ENCODE measurements at regions not wholly inside any gene's neighbourhood (a gene's known extent, or its start where the extent isn't known, plus 50 kb on each side); places are given as distances from the start of the nearest gene placed in this dataset.

- H3K27me3 Mint-ChIP-seq (ENCODE audit: low read depth): peaks cover 15% of the 10 kb centered on the region
- H3K36me3 Mint-ChIP-seq (ENCODE audit: low read depth): no peaks in the 10 kb centered on the region
- no peak overlapping the region for H3K4me3 Mint-ChIP-seq (ENCODE audit: unreplicated experiment)
- TF ChIP-seq, protein P1, sequence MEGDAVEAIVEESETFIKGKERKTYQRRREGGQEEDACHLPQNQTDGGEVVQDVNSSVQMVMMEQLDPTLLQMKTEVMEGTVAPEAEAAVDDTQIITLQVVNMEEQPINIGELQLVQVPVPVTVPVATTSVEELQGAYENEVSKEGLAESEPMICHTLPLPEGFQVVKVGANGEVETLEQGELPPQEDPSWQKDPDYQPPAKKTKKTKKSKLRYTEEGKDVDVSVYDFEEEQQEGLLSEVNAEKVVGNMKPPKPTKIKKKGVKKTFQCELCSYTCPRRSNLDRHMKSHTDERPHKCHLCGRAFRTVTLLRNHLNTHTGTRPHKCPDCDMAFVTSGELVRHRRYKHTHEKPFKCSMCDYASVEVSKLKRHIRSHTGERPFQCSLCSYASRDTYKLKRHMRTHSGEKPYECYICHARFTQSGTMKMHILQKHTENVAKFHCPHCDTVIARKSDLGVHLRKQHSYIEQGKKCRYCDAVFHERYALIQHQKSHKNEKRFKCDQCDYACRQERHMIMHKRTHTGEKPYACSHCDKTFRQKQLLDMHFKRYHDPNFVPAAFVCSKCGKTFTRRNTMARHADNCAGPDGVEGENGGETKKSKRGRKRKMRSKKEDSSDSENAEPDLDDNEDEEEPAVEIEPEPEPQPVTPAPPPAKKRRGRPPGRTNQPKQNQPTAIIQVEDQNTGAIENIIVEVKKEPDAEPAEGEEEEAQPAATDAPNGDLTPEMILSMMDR (IDR thresholded peaks at IDR 0.05): no peak
- no peaks in the 10 kb centered on the region for H3K4me1 Mint-ChIP-seq (ENCODE audit: low read depth)
- H3K27ac Mint-ChIP-seq (ENCODE audit: unreplicated experiment): no peak overlapping the region
- DNase-seq (ENCODE audit: low spot score): no peak
- H3K9me3 Mint-ChIP-seq (ENCODE audit: low read depth): peaks cover 2% of the 10 kb centered on the region
Measured at GRCh38 chr5:163373436-163374084, 63.8 kb upstream of the CCNG1 start.

DNA sequence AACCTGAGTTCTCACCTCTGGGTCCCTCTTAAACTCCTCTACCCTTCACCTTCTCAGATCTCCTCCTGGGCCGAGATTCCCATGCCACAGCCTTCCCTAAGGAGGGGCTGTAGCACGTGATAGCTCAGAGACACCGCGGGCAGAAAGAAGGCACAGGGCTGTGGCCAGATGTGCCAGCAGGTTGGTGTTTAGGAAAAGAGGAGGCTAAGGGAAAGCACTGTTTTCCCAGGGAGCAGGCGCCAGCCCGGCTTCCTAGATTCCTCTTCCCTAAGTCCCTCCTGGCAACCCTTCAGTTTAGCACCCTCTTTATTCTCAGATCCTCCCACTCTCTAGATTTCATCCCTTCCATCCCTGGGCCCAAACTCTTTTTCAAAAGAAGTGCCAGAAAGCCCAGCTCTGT, 59.4 kb upstream of the CCNG1 start:
- TF ChIP-seq, protein P1 (IDR thresholded peaks at IDR 0.05): no peak
- Mint-ChIP-seq H3K4me1 (ENCODE audit: low read depth) (peaks cover 7% of the 10 kb centered on the region), H3K27me3 (ENCODE audit: low read depth) (peaks cover 12% of the 10 kb centered on the region), H3K36me3 (ENCODE audit: low read depth) (no peaks in the 10 kb centered on the region), H3K9me3 (ENCODE audit: low read depth) (no peaks in the 10 kb centered on the region), H3K27ac (ENCODE audit: unreplicated experiment) (no peak overlapping the region), H3K4me3 (ENCODE audit: unreplicated experiment) (no peak overlapping the region)
- DNase-seq (ENCODE audit: low spot score): no peak

DNA sequence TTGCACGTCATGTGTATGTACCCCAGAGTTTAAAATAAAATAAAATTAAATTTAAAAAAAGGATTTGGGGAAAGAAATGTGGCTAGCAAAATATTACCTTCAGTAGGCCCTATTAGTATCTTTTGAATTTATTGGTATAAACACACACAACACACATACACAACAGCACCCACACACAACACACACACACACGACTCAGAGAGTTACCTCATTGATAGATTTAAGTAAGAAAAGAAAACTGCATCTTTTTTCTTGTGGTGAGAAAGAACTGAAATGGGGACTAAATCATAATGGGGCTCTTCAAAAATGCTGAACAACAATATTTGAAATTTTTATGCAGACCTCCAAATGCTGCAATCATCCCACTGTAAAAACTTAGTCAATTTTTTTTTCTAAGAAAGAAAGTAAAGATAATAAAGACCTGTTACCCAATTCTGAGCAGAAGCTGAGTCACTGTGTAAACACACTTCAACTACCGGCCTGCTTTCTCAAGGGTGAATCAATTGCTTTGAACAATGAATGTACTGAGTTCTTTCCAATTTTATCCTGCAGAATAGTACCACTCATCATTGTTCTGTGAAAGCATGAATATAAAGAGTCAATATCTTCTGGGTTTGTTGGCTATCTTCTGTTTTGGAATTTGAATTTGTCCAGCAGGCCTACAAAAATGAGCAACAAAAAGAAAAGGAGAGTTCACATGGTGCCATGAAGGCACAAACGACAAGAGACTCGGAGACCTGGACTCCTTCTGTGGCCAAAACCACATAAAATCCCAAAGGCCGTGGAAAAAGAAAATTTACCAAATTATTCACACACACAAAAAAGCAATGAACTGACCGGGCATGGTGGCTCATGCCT, 57.9 kb upstream of the CCNG1 start:
- TF ChIP-seq, protein P1 (IDR thresholded peaks at IDR 0.05): no peak
- Mint-ChIP-seq H3K27me3 (ENCODE audit: low read depth) (peaks cover 10% of the 10 kb centered on the region), H3K4me1 (ENCODE audit: low read depth) (peaks cover 7% of the 10 kb centered on the region), H3K4me3 (ENCODE audit: unreplicated experiment) (no peak overlapping the region), H3K27ac (ENCODE audit: unreplicated experiment) (no peak overlapping the region), H3K36me3 (ENCODE audit: low read depth) (no peaks in the 10 kb centered on the region), H3K9me3 (ENCODE audit: low read depth) (no peaks in the 10 kb centered on the region)
- DNase-seq (ENCODE audit: low spot score): no peak

DNA sequence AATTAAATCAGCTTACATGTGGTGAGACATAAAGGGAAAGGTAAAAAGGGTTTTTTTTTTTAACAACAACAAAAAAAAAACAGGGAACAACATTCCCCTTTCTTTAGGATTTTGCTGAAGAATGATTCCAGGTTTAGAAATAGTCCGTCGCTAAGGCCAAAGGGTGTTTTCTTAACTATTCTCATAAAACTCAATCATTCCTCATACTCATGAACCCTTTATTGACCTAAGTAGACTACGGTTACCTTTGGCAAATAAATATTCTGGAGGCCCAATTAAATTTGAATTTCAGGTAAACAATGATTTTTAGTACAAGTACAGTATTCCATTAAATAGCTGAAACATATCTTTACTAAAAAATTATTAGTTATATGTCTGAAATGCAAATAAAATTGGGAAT, 55.6 kb upstream of the CCNG1 start:
- no peak overlapping the region for H3K27ac Mint-ChIP-seq (ENCODE audit: unreplicated experiment)
- no peak for DNase-seq (ENCODE audit: low spot score)
- TF ChIP-seq, protein P1 (IDR thresholded peaks at IDR 0.05): no peak
- no peaks in the 10 kb centered on the region for H3K36me3 Mint-ChIP-seq (ENCODE audit: low read depth)
- H3K9me3 Mint-ChIP-seq (ENCODE audit: low read depth): no peaks in the 10 kb centered on the region
- H3K4me3 Mint-ChIP-seq (ENCODE audit: unreplicated experiment): no peak overlapping the region
- peaks cover 7% of the 10 kb centered on the region for H3K4me1 Mint-ChIP-seq (ENCODE audit: low read depth)
- peaks cover 7% of the 10 kb centered on the region for H3K27me3 Mint-ChIP-seq (ENCODE audit: low read depth)

GRCh38 chr5:163383754-163384153, 53.6 kb upstream of the CCNG1 start:
- DNase-seq (ENCODE audit: low spot score): no peak
- no peak overlapping the region for H3K4me3 Mint-ChIP-seq (ENCODE audit: unreplicated experiment)
- H3K27me3 Mint-ChIP-seq (ENCODE audit: low read depth): peaks cover 11% of the 10 kb centered on the region
- no peaks in the 10 kb centered on the region for H3K36me3 Mint-ChIP-seq (ENCODE audit: low read depth)
- no peak overlapping the region for H3K27ac Mint-ChIP-seq (ENCODE audit: unreplicated experiment)
- H3K4me1 Mint-ChIP-seq (ENCODE audit: low read depth): peaks cover 7% of the 10 kb centered on the region
- no peaks in the 10 kb centered on the region for H3K9me3 Mint-ChIP-seq (ENCODE audit: low read depth)
- TF ChIP-seq, protein P1 (IDR thresholded peaks at IDR 0.05): no peak

Data from chondrocyte (in vitro differentiated cells).